ENCODE measurements at regions not wholly inside any gene's neighbourhood (a gene's known extent, or its start where the extent isn't known, plus 50 kb on each side); places are given as distances from the start of the nearest gene placed in this dataset.

DNA sequence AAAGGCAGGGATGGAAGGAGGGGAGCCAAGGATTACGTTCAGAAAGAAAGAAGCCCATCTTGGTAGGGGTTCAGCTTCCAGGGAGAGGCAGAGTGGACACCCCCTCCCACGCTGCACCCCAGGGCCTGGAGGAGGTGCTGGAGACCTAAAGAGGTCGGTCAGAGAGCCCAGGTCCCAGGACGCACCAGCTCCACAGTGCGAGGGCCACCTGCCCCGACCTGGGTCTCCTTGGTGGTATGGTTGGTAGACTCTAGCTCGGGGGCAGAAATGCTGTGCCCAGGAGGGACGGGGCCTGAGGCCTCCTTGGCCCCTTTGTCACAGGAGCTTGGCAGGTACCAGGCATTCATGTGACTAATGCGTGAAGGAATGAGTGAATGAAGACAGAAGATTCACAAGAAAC, 87.1 kb upstream of the RAB6C start:
- TF ChIP-seq, protein P1, sequence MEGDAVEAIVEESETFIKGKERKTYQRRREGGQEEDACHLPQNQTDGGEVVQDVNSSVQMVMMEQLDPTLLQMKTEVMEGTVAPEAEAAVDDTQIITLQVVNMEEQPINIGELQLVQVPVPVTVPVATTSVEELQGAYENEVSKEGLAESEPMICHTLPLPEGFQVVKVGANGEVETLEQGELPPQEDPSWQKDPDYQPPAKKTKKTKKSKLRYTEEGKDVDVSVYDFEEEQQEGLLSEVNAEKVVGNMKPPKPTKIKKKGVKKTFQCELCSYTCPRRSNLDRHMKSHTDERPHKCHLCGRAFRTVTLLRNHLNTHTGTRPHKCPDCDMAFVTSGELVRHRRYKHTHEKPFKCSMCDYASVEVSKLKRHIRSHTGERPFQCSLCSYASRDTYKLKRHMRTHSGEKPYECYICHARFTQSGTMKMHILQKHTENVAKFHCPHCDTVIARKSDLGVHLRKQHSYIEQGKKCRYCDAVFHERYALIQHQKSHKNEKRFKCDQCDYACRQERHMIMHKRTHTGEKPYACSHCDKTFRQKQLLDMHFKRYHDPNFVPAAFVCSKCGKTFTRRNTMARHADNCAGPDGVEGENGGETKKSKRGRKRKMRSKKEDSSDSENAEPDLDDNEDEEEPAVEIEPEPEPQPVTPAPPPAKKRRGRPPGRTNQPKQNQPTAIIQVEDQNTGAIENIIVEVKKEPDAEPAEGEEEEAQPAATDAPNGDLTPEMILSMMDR (IDR thresholded peaks at IDR 0.05): no peak
- TF ChIP-seq POLR2A (IDR thresholded peaks at IDR 0.05): no peak

Data from prostate gland (tissue), 2 donors.